Brain microvascular endothelial cell (primary cell): ENCODE measurements at regions not wholly inside any gene's neighbourhood (a gene's known extent, or its start where the extent isn't known, plus 50 kb on each side); places are given as distances from the start of the nearest gene placed in this dataset.
"Not testable (repeated sequence)": the region's sequence is repeated elsewhere in the genome, so short reads cannot be mapped to it uniquely, and the experiment has no call there.

Experiments
- DNase-seq: peaks from one replicate; pipeline ENCODE4 v3.0.0-alpha.2; 2020
- H3K27ac ChIP-seq: fragments of 250-450 bp; sonication (Bioruptor Pico); 2 replicates; pipeline ENCODE4 v1.5.1; 2020; ENCODE audit warnings: mild to moderate bottlenecking, moderate library complexity
- H3K27me3 ChIP-seq: fragments of 250-450 bp; sonication (Bioruptor Pico); replicated peaks from 2 replicates; pipeline ENCODE4 v1.5.1; 2020; ENCODE audit warnings: mild to moderate bottlenecking
- H3K36me3 ChIP-seq: fragments of 250-450 bp; sonication (Bioruptor Pico); replicated peaks from 2 replicates; pipeline ENCODE4 v1.5.1; 2020; ENCODE audit warnings: mild to moderate bottlenecking
- H3K4me3 ChIP-seq: 2 replicates; pipeline ENCODE4 v1.5.1; 2011; ENCODE audit warnings: low read depth, mild to moderate bottlenecking, control low read depth, low read length, moderate library complexity
- CTCF ChIP-seq: IDR thresholded peaks from 2 replicates; pipeline ENCODE4 v1.5.1; 2011; ENCODE audit warnings: low read depth, mild to moderate bottlenecking, moderate library complexity, low read length, control low read depth, inconsistent platforms; ENCODE audit errors: missing control alignments
- in situ Hi-C: cut with HindIII; loops from 2 replicates; pipeline ENCODE4 v1.10.0; 2017; ENCODE audit warnings: low sequenced_read_pairs, low pct_ligation_motif_present

GRCh38 chr3:161694682-161695564 lies 198.3 kb downstream of the OTOL1 start:
- Histone ChIP-seq H3K4me3 (no peak overlapping the region), H3K27ac (no peak overlapping the region), H3K36me3 (no peaks in the 10 kb centered on the region), H3K27me3 (no peaks in the 10 kb centered on the region)
- no peak for DNase-seq
- no peak for TF ChIP-seq CTCF
- in situ Hi-C loops = no loop called here

GRCh38 chr3:161695811-161696210 lies 199.2 kb downstream of the OTOL1 start:
- Histone ChIP-seq H3K27ac (no peak overlapping the region), H3K27me3 (no peaks in the 10 kb centered on the region), H3K36me3 (no peaks in the 10 kb centered on the region), H3K4me3 (no peak overlapping the region)
- DNase-seq = no peak
- TF ChIP-seq CTCF = no peak
- in situ Hi-C loops = no loop called here

DNA sequence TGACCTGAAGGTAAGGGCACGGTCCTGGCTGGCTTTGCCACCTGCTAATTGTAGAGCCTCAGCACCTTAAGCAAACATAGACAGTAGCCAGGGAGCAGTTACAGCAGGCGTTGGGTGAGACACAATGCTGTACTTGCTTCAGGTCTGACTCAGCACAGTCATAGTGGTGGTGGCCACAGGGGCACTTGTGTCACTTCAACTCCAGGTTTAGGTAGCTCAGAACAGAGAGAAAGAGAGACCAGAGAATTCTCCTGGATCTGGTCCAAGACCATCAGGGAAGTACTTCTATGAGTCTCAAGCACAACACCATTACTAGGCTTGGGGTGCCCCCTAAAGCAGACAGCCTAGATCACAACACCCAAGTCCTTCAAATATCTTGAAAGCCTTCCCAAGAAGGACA lies 204.4 kb downstream of the OTOL1 start:
- no peaks in the 10 kb centered on the region for H3K27me3 ChIP-seq
- no peak for TF ChIP-seq CTCF
- in situ Hi-C loops = no loop called here
- H3K4me3 ChIP-seq = no peak overlapping the region
- H3K36me3 ChIP-seq = no peaks in the 10 kb centered on the region
- no peak for DNase-seq
- H3K27ac ChIP-seq = no peak overlapping the region

- H3K27ac ChIP-seq, DNase-seq, H3K36me3 ChIP-seq, H3K4me3 ChIP-seq, H3K27me3 ChIP-seq, in situ Hi-C loops: not testable (repeated sequence)
Observed at GRCh38 chr3:161707253-161707652, 210.6 kb downstream of the OTOL1 start.

GRCh38 chr3:161713731-161714130 lies 217.1 kb downstream of the OTOL1 start:
- in situ Hi-C loops = no loop called here
- H3K4me3 ChIP-seq = no peak overlapping the region
- DNase-seq = no peak
- no peaks in the 10 kb centered on the region for H3K27me3 ChIP-seq
- H3K27ac ChIP-seq = no peak overlapping the region
- no peaks in the 10 kb centered on the region for H3K36me3 ChIP-seq
- no peak for TF ChIP-seq CTCF

- H3K36me3 ChIP-seq = no peaks in the 10 kb centered on the region
- TF ChIP-seq CTCF = no peak
- H3K4me3 ChIP-seq = no peak overlapping the region
- H3K27me3 ChIP-seq = no peaks in the 10 kb centered on the region
- DNase-seq = no peak
- no peak overlapping the region for H3K27ac ChIP-seq
- in situ Hi-C loops = no loop called here
Observed at GRCh38 chr3:161731968-161732367, 235.4 kb downstream of the OTOL1 start.
